ENCODE measurements at regions not wholly inside any gene's neighbourhood (a gene's known extent, or its start where the extent isn't known, plus 50 kb on each side); places are given as distances from the start of the nearest gene placed in this dataset.

- ATAC-seq, result no peak
- 41% methylated on average over 2 of the region's 2 CpGs for WGBS
- Histone ChIP-seq H3K27ac (ENCODE audit: low read length) (no peak overlapping the region), H3K9me3 (ENCODE audit: control insufficient read depth, low read length) (no peaks in the 10 kb centered on the region), H3K4me3 (ENCODE audit: low read length) (no peak overlapping the region), H3K4me1 (ENCODE audit: control insufficient read depth, insufficient read depth, low read length) (no peaks in the 10 kb centered on the region), H3K27me3 (ENCODE audit: control insufficient read depth, insufficient read depth) (no peaks in the 10 kb centered on the region)
- intact Hi-C loops (cut with DNase I), result no loop called here
- no peak for DNase-seq
Observed at GRCh38 chr1:105396001-105396400, 1646.3 kb downstream of the AMY1C start.

DNA sequence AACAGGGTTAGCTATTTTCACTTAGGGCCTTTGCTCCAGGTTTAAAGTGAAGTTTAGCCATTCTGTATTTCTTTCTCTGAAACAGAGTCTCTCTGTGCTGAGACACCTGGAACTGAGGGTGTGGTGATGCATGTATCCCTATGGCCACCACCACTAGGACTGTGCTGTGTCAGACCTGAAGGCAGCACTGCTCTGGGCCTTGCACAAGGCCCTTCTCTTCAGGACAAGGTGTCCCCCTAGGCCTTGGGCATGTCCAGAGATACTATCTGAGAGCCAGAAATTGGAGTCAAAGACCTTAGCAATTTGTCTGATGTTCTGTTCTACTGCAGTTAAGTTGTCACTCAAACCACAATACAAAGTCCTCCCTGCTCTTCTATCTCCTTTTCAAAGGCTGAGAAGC, 1649.2 kb downstream of the AMY1C start:
- ATAC-seq, result no peak
- intact Hi-C loops (cut with DNase I), result no loop called here
- DNase-seq, result no peak
- H3K9me3 ChIP-seq (ENCODE audit: control insufficient read depth, low read length), result no peaks in the 10 kb centered on the region
- no peaks in the 10 kb centered on the region for H3K4me1 ChIP-seq (ENCODE audit: control insufficient read depth, insufficient read depth, low read length)
- no peak overlapping the region for H3K4me3 ChIP-seq (ENCODE audit: low read length)
- H3K27ac ChIP-seq (ENCODE audit: low read length), result no peak overlapping the region
- no peaks in the 10 kb centered on the region for H3K27me3 ChIP-seq (ENCODE audit: control insufficient read depth, insufficient read depth)

GRCh38 chr1:105399716-105400115, 1650.0 kb downstream of the AMY1C start:
- H3K4me3 ChIP-seq (ENCODE audit: low read length), result no peak overlapping the region
- no peaks in the 10 kb centered on the region for H3K27me3 ChIP-seq (ENCODE audit: control insufficient read depth, insufficient read depth)
- H3K4me1 ChIP-seq (ENCODE audit: control insufficient read depth, insufficient read depth, low read length), result no peaks in the 10 kb centered on the region
- DNase-seq, result no peak
- H3K27ac ChIP-seq (ENCODE audit: low read length), result no peak overlapping the region
- H3K9me3 ChIP-seq (ENCODE audit: control insufficient read depth, low read length), result no peaks in the 10 kb centered on the region
- ATAC-seq, result no peak
- WGBS, result 93% methylated on average over 1 of the region's 1 CpG
- intact Hi-C loops (cut with DNase I), result no loop called here

DNA sequence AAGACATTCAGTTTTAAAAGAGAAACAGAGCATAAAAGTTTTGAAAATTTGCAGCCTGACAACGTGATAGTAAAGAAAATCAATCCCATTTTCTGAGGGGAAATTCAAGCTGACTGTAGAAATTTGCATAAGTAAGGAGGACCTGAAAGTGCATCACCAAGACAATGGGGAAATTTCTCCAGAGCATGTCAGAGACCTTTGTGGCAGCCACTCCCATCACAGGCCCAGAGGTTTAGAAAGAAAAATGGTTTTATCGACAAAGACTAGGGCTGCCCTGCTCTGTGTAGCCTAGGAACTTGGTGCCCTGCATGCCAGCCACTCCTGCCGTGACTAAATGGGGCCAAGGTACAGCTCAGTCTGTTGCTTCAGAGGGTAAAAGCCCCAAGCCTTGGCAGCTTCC, 1640.2 kb upstream of the PRMT6 start:
- WGBS, result 78% methylated on average over 3 of the region's 3 CpGs

GRCh38 chr1:105419030-105419429, 1637.4 kb upstream of the PRMT6 start:
- WGBS, result 64% methylated on average over 1 of the region's 1 CpG
- Histone ChIP-seq H3K4me1 (ENCODE audit: control insufficient read depth, insufficient read depth, low read length) (no peaks in the 10 kb centered on the region), H3K27ac (ENCODE audit: low read length) (no peak overlapping the region), H3K9me3 (ENCODE audit: control insufficient read depth, low read length) (no peaks in the 10 kb centered on the region), H3K4me3 (ENCODE audit: low read length) (no peak overlapping the region), H3K27me3 (ENCODE audit: control insufficient read depth, insufficient read depth) (no peaks in the 10 kb centered on the region)
- DNase-seq (no peak), ATAC-seq (no peak)
- intact Hi-C loops (cut with DNase I), result no loop called here

More for the DNA sequence above, 1640.2 kb upstream of the PRMT6 start:
- no peaks in the 10 kb centered on the region for H3K4me1 ChIP-seq (ENCODE audit: control insufficient read depth, insufficient read depth, low read length)
- H3K27me3 ChIP-seq (ENCODE audit: control insufficient read depth, insufficient read depth), result no peaks in the 10 kb centered on the region
- no peak overlapping the region for H3K4me3 ChIP-seq (ENCODE audit: low read length)
- ATAC-seq (no peak), DNase-seq (no peak)
- H3K27ac ChIP-seq (ENCODE audit: low read length), result no peak overlapping the region
- intact Hi-C loops (cut with DNase I), result no loop called here
- no peaks in the 10 kb centered on the region for H3K9me3 ChIP-seq (ENCODE audit: control insufficient read depth, low read length)

DNA sequence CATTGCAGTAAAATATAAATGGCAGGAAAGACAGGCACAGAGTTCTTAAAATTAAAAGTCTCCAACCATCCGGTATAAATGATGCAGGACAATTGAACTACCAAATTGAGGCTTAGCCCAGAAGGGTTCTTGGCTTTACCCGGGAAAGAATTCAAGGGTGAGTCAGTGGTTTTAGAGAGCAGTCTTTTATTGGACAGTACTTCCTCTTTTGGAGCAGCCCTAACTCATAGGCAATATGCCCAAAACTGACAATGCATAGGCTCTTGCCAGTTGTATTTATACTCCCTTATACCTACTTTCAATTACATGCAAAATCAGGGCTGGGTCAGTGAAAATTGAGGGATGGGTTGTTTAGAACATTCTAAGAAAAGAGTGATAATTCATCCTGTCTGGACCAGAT, 1628.9 kb upstream of the PRMT6 start:
- no peak overlapping the region for H3K27ac ChIP-seq (ENCODE audit: low read length)
- no peak overlapping the region for H3K4me3 ChIP-seq (ENCODE audit: low read length)
- no peaks in the 10 kb centered on the region for H3K27me3 ChIP-seq (ENCODE audit: control insufficient read depth, insufficient read depth)
- ATAC-seq, result no peak
- H3K4me1 ChIP-seq (ENCODE audit: control insufficient read depth, insufficient read depth, low read length), result no peaks in the 10 kb centered on the region
- intact Hi-C loops (cut with DNase I), result no loop called here
- no peak for DNase-seq
- WGBS, result 36% methylated on average over 2 of the region's 2 CpGs
- H3K9me3 ChIP-seq (ENCODE audit: control insufficient read depth, low read length), result no peaks in the 10 kb centered on the region

DNA sequence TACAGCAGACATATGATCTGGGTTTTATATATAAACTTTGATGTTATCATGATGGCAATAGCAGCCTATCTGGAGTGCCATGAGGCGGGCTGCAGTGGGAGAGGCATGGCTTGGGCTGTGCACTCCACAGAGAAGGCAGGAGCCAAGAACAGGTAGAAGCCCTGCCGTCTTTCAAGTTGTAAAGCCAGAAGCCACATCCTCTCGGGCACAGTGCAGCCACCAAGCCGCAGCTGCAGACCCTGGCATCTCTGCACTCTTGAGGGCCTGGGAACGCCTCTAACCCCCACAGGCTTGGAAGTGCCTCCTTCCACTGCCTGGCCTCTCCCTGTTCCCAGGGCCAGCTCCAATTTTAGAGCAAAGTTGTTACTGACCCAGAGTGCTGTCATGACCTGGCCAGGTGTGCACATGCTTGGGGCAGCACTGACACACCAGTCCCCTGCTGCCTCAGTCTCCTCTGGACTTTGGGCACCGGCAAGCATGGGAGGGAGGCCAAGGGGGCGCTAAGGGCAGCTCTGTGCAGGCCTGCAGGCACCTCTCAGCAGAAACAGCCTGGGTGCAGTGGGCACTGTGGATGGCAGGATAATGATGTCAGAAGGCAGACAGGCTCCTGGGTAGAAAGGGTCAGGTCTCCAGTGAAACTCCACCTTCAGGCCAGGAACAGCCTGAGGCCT, 1619.8 kb upstream of the PRMT6 start:
- ATAC-seq, result no peak
- Histone ChIP-seq H3K27ac (ENCODE audit: low read length) (no peak overlapping the region), H3K4me3 (ENCODE audit: low read length) (no peak overlapping the region), H3K9me3 (ENCODE audit: control insufficient read depth, low read length) (peaks cover 2% of the 10 kb centered on the region), H3K4me1 (ENCODE audit: control insufficient read depth, insufficient read depth, low read length) (no peaks in the 10 kb centered on the region), H3K27me3 (ENCODE audit: control insufficient read depth, insufficient read depth) (no peaks in the 10 kb centered on the region)
- DNase-seq, result peak in 1 of 3 donors; percentile 21
- intact Hi-C loops (cut with DNase I), result no loop called here
- WGBS, result 82% methylated on average over 7 of the region's 7 CpGs

GRCh38 chr1:105437847-105438246, 1618.6 kb upstream of the PRMT6 start:
- H3K9me3 ChIP-seq (ENCODE audit: control insufficient read depth, low read length), result peaks cover 2% of the 10 kb centered on the region
- no peak overlapping the region for H3K27ac ChIP-seq (ENCODE audit: low read length)
- 67% methylated on average over 1 of the region's 1 CpG for WGBS
- H3K4me1 ChIP-seq (ENCODE audit: control insufficient read depth, insufficient read depth, low read length), result no peaks in the 10 kb centered on the region
- ATAC-seq, result no peak
- no peak for DNase-seq
- intact Hi-C loops (cut with DNase I), result no loop called here
- no peaks in the 10 kb centered on the region for H3K27me3 ChIP-seq (ENCODE audit: control insufficient read depth, insufficient read depth)
- no peak overlapping the region for H3K4me3 ChIP-seq (ENCODE audit: low read length)

- H3K27me3 ChIP-seq (ENCODE audit: control insufficient read depth, insufficient read depth), result no peaks in the 10 kb centered on the region
- no peak for DNase-seq
- H3K4me3 ChIP-seq (ENCODE audit: low read length), result no peak overlapping the region
- H3K4me1 ChIP-seq (ENCODE audit: control insufficient read depth, insufficient read depth, low read length), result no peaks in the 10 kb centered on the region
- no peak for ATAC-seq
- 63% methylated on average over 4 of the region's 4 CpGs for WGBS
- no peak overlapping the region for H3K27ac ChIP-seq (ENCODE audit: low read length)
- intact Hi-C loops (cut with DNase I), result no loop called here
- no peaks in the 10 kb centered on the region for H3K9me3 ChIP-seq (ENCODE audit: control insufficient read depth, low read length)
Observed at GRCh38 chr1:105442901-105443300, 1613.6 kb upstream of the PRMT6 start.

DNA sequence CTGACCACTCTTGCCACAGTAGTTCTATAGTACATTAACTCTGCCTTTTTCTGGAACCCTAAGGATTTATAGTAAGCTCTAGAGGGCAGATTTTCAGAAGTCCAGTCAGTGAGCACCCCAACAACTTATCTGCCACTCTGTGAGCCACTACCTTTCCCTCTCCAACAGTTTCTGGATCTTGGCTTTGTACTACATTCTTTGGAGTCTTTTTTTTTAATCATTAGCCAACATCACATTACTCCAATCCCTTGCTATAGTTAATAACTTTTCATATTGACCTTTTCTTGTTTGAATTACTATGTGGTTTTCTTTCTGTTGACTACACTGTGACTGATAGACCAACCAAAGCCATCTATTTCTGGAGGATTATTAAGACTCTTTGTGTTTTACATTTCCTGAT, 1596.7 kb upstream of the PRMT6 start:
- DNase-seq, result no peak

DNA sequence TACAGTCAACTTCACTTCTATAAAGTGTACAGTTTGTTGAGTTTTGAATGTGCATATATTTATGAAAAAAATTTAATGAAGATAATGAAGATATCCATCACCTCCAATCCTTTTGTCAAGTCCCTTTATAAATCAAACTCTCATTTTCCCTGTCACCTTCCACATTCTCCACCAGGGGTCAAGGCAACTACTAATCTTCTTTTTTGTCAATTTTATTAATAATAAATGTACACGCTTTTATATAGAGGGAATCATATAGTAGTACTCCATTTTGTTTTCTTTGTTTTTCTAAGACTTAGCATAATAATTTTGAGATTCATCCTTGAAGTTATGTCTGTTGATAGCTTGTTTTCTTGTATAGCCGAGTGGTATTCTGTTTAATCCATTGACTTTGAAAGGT, 1594.2 kb upstream of the PRMT6 start:
- no peak overlapping the region for H3K27ac ChIP-seq (ENCODE audit: low read length)
- intact Hi-C loops (cut with DNase I), result no loop called here
- H3K4me3 ChIP-seq (ENCODE audit: low read length), result no peak overlapping the region
- H3K27me3 ChIP-seq (ENCODE audit: control insufficient read depth, insufficient read depth), result no peaks in the 10 kb centered on the region
- ATAC-seq (no peak), DNase-seq (no peak)
- no peaks in the 10 kb centered on the region for H3K4me1 ChIP-seq (ENCODE audit: control insufficient read depth, insufficient read depth, low read length)
- WGBS, result 80% methylated on average over 2 of the region's 2 CpGs
- no peaks in the 10 kb centered on the region for H3K9me3 ChIP-seq (ENCODE audit: control insufficient read depth, low read length)

More for the DNA sequence above, 1596.7 kb upstream of the PRMT6 start:
- intact Hi-C loops (cut with DNase I), result no loop called here
- Histone ChIP-seq H3K27me3 (ENCODE audit: control insufficient read depth, insufficient read depth) (no peaks in the 10 kb centered on the region), H3K27ac (ENCODE audit: low read length) (no peak overlapping the region), H3K4me3 (ENCODE audit: low read length) (no peak overlapping the region), H3K4me1 (ENCODE audit: control insufficient read depth, insufficient read depth, low read length) (no peaks in the 10 kb centered on the region), H3K9me3 (ENCODE audit: control insufficient read depth, low read length) (no peaks in the 10 kb centered on the region)
- no peak for ATAC-seq

GRCh38 chr1:105467549-105467948, 1588.9 kb upstream of the PRMT6 start:
- Histone ChIP-seq H3K27ac (ENCODE audit: low read length) (no peak overlapping the region), H3K27me3 (ENCODE audit: control insufficient read depth, insufficient read depth) (no peaks in the 10 kb centered on the region), H3K4me1 (ENCODE audit: control insufficient read depth, insufficient read depth, low read length) (no peaks in the 10 kb centered on the region), H3K4me3 (ENCODE audit: low read length) (no peak overlapping the region), H3K9me3 (ENCODE audit: control insufficient read depth, low read length) (no peaks in the 10 kb centered on the region)
- ATAC-seq (no peak), DNase-seq (no peak)
- intact Hi-C loops (cut with DNase I), result no loop called here
